K562 (cell line): ENCODE measurements at regions not wholly inside any gene's neighbourhood (a gene's known extent, or its start where the extent isn't known, plus 50 kb on each side); places are given as distances from the start of the nearest gene placed in this dataset.
"Not testable (repeated sequence)": the region's sequence is repeated elsewhere in the genome, so short reads cannot be mapped to it uniquely, and the experiment has no call there.

Experiments used
- ATAC-seq: fragments of 200-7000 bp; cut with Tn5 transposase; 3 replicates; pipeline ENCODE4 v1.9.1; 2020; ENCODE audit warnings: moderate library complexity
- BruUV-seq: library from RNA; stranded (reverse); fragments of 400-500 nt; replicated peaks from 2 replicates; lab custom pipeline; 2021; lab: Mats Ljungman, UMichigan
- CTCF ChIA-PET: fragments of 300-600 bp; formaldehyde crosslinking; extraction: SDS; loops from one replicate; lab custom pipeline; 2021; ENCODE audit warnings: low intra/inter-chr PET ratio; lab: Yijun Ruan, JAX
- POLR2A ChIA-PET: fragments of 300-600, 350-650 bp; sonication (Branson Sonifier 250); formaldehyde crosslinking; extraction: SDS; loops from one replicate; lab custom pipeline; 2021; ENCODE audit warnings: antibody characterized with exemption, inconsistent platforms; lab: Yijun Ruan, JAX
- DNase-seq, 4 experiments: peaks; one replicate each; pipeline versions ENCODE4 v3.0.0 to v3.0.0-alpha.2; 2011 to 2018; ENCODE audit warnings: low spot score in 3 of 4, mixed read lengths in 3 of 4; ENCODE audit errors: extremely low read depth in 1 of 4
- FAIRE-seq: peaks from 2 replicates; lab custom pipeline; 2011; peaks lifted over from hg19 to GRCh38; lab: Jason Lieb, UNC
- H2AFZ ChIP-seq: 2 replicates; pipeline ENCODE4 v1.6.0; 2011; ENCODE audit warnings: low read depth, low read length, control low read depth, inconsistent platforms
- H3K27ac ChIP-seq: fragments of 200-600 bp; 3 replicates; pipeline ENCODE4 v1.8.0; 2011; ENCODE audit warnings: low read depth, mild to moderate bottlenecking, control low read depth, inconsistent platforms, low read length, moderate library complexity, mixed read lengths; ENCODE audit errors: extremely low read depth
- H3K27me3 ChIP-seq, 2 experiments: fragments of 300-600 bp in 1 of 2; 2 replicates in 1 of 2; 3 replicates in 1 of 2; pipeline versions ENCODE4 v1.6.0 to v1.8.0; 2011; ENCODE audit warnings: inconsistent platforms in 2 of 2, low read length in 2 of 2, mild to moderate bottlenecking in 1 of 2, mixed read lengths in 1 of 2, moderate library complexity in 1 of 2; ENCODE audit not compliant: control insufficient read depth in 2 of 2, insufficient read depth in 2 of 2
- H3K36me3 ChIP-seq: fragments of 300-600 bp; 3 replicates; pipeline ENCODE4 v1.8.0; 2011; ENCODE audit warnings: mild to moderate bottlenecking, low read length, inconsistent platforms; ENCODE audit not compliant: control insufficient read depth, insufficient read depth
- H3K4me1 ChIP-seq, 2 experiments: fragments of 200-600 bp in 1 of 2; replicated peaks in 1 of 2; 2 replicates in 1 of 2; 3 replicates in 1 of 2; pipeline versions ENCODE4 v1.5.1 to v1.8.0; 2011; ENCODE audit warnings: inconsistent platforms in 2 of 2, low read length in 2 of 2, mild to moderate bottlenecking in 1 of 2, mixed read lengths in 1 of 2, moderate library complexity in 1 of 2; ENCODE audit not compliant: control insufficient read depth in 2 of 2, insufficient read depth in 2 of 2
- H3K4me2 ChIP-seq: 2 replicates; pipeline ENCODE4 v1.6.1; 2011; ENCODE audit warnings: low read length, control low read depth, inconsistent platforms, mixed read lengths; ENCODE audit not compliant: insufficient read depth
- H3K4me3 ChIP-seq: fragments of 200-600 bp; sonication (generic), shearing (Covaris generic); 2 replicates; pipeline ENCODE4 v1.5.1; 2016; ENCODE audit warnings: control low read depth, inconsistent platforms
- H3K79me2 ChIP-seq: fragments of 200-600 bp; 3 replicates; pipeline ENCODE4 v1.8.0; 2011; ENCODE audit warnings: low read length, inconsistent platforms; ENCODE audit not compliant: control insufficient read depth, insufficient read depth
- H3K9ac ChIP-seq, 2 experiments: 2 replicates each; pipeline versions ENCODE4 v1.6.0 to v1.6.1; 2011; ENCODE audit warnings: low read depth in 2 of 2, low read length in 2 of 2, control low read depth in 1 of 2, inconsistent platforms in 1 of 2, mild to moderate bottlenecking in 1 of 2, mixed read lengths in 1 of 2; ENCODE audit not compliant: insufficient read depth in 1 of 2
- H3K9me1 ChIP-seq: one replicate; pipeline ENCODE4 v1.6.0; 2011; ENCODE audit warnings: inconsistent platforms, mild to moderate bottlenecking, low read length, moderate library complexity; ENCODE audit not compliant: control insufficient read depth, insufficient read depth
- H3K9me3 ChIP-seq: replicated peaks from 2 replicates; pipeline ENCODE4 v1.5.1; 2011; ENCODE audit warnings: low read depth, low read length, inconsistent platforms; ENCODE audit not compliant: control insufficient read depth, insufficient read depth
- H4K20me1 ChIP-seq: replicated peaks from 2 replicates; pipeline ENCODE4 v1.6.1; 2011; ENCODE audit warnings: low read length, inconsistent platforms, mixed read lengths; ENCODE audit not compliant: control insufficient read depth, insufficient read depth
- HCFC1 ChIP-seq: IDR thresholded peaks from 2 replicates; pipeline ENCODE4 v1.6.1; 2012; ENCODE audit warnings: low read depth, low read length, improper control_type of control experiment
- HNRNPL ChIP-seq: fragments of 200-400 bp; formaldehyde crosslinking; IDR thresholded peaks from 2 replicates; pipeline ENCODE4 v1.6.1; 2017; ENCODE audit warnings: low read depth, mild to moderate bottlenecking, low read length
- TFAM ChIP-seq: fragments of 250-450 bp; sonication (Bioruptor Pico); conservative IDR thresholded peaks from 2 replicates; pipeline ENCODE4 v1.5.0; 2021; ENCODE audit warnings: mild to moderate bottlenecking, moderate library complexity
- ZBTB33 ChIP-seq: sonication (generic); formaldehyde crosslinking; IDR thresholded peaks from 2 replicates; pipeline ENCODE4 v1.8.1; 2023; ENCODE audit warnings: mild to moderate bottlenecking, missing genetic modification reagents
- ZC3H11A ChIP-seq: IDR thresholded peaks from 2 replicates; pipeline ENCODE4 v1.6.1; 2012; ENCODE audit warnings: low read depth, low read length, improper control_type of control experiment
- ZNF512 ChIP-seq: IDR thresholded peaks from 2 replicates; pipeline ENCODE4 v1.6.1; 2016; ENCODE audit warnings: missing genetic modification characterization, missing compliant biosample characterization
- ZNF764 ChIP-seq: fragments of 250-450 bp; sonication (Bioruptor Pico); IDR thresholded peaks from 2 replicates; pipeline ENCODE4 v1.4.0; 2020; ENCODE audit warnings: low read depth, mild to moderate bottlenecking, moderate library complexity
- WGBS: fragments of 100-300 bp; shearing (Covaris generic); methylation state at CpG from one replicate; pipeline ENCODE4 v1.1.6; 2016; ENCODE audit warnings: low coverage, mixed read lengths; ENCODE audit not compliant: insufficient coverage; ENCODE audit errors: missing lambda C conversion rate; 5-methylcytosine and 5-hydroxymethylcytosine counted together
- in situ Hi-C: fragments of 300-500 bp; cut with MboI; formaldehyde crosslinking; loops from 4 replicates; pipeline ENCODE4 v1.15.0; 2018; ENCODE audit warnings: inconsistent platforms, mixed read lengths
- intact Hi-C: fragments of 100-400 bp; cut with micrococcal nuclease; formaldehyde crosslinking; loops from 2 replicates; pipeline ENCODE4 v1.14.2; 2022

GRCh38 chr3:102732581-102732980 is 297.8 kb downstream of the ZPLD1 start:
- H3K9ac ChIP-seq, H3K27ac ChIP-seq, H3K4me2 ChIP-seq, BruUV-seq, H3K4me1 ChIP-seq, H3K36me3 ChIP-seq, H3K27me3 ChIP-seq, in situ Hi-C loops, H3K9me1 ChIP-seq, CTCF ChIA-PET, H4K20me1 ChIP-seq, H2AFZ ChIP-seq, H3K4me3 ChIP-seq, ATAC-seq, FAIRE-seq, H3K9me3 ChIP-seq, DNase-seq, POLR2A ChIA-PET, H3K79me2 ChIP-seq, intact Hi-C loops: not testable (repeated sequence)
- 0% methylated on average over 6 of the region's 12 CpGs for WGBS

GRCh38 chr3:102733791-102734563 is 299.2 kb downstream of the ZPLD1 start:
- Histone ChIP-seq H3K9me1 (no peaks in the 10 kb centered on the region), H3K27ac (no peak overlapping the region), H3K36me3 (no peaks in the 10 kb centered on the region), H3K9me3 (no peaks in the 10 kb centered on the region), H2AFZ (no peak overlapping the region), H3K9ac (no peak overlapping the region), H4K20me1 (no peaks in the 10 kb centered on the region), H3K4me2 (no peak overlapping the region), H3K4me3 (no peak overlapping the region), H3K79me2 (no peaks in the 10 kb centered on the region), H3K27me3 (no peaks in the 10 kb centered on the region), H3K4me1 (no peaks in the 10 kb centered on the region)
- in situ Hi-C loops = no loop called here
- WGBS = 0% methylated on average over 4 of the region's 5 CpGs
- no peak for FAIRE-seq
- no peak for DNase-seq
- ChIA-PET POLR2A (interaction anchor here (0.7 kb wide), 1 partner anchor 419 kb away, joined by 3 read pairs; no protein-coding TSS in a partner anchor), CTCF (no interaction called here)
- intact Hi-C loops = no loop called here
- no peak for ATAC-seq
- no TSS peak for BruUV-seq
- TF ChIP-seq ZC3H11A = no peak
- TF ChIP-seq HCFC1 = no peak
- TF ChIP-seq ZNF512 (tag) = no peak
- TF ChIP-seq HNRNPL = no peak
- no peak for TF ChIP-seq ZNF764
- no peak for TF ChIP-seq ZBTB33 (CRISPR knock-in tag)
- no peak for TF ChIP-seq TFAM
